GM06990 (cell line): ENCODE measurements at regions not wholly inside any gene's neighbourhood (a gene's known extent, or its start where the extent isn't known, plus 50 kb on each side); places are given as distances from the start of the nearest gene placed in this dataset.

Experiments used
- DNase-seq: peaks from one replicate; pipeline ENCODE4 v3.0.0-alpha.2; 2011; ENCODE audit not compliant: insufficient read length; ENCODE audit errors: extremely low read depth
- H3K27me3 ChIP-seq: replicated peaks from 2 replicates; pipeline ENCODE4 v1.6.0; 2011; ENCODE audit warnings: low read length; ENCODE audit not compliant: control insufficient read depth, insufficient read depth
- H3K36me3 ChIP-seq: 2 replicates; pipeline ENCODE4 v1.5.1; 2011; ENCODE audit warnings: low read length; ENCODE audit not compliant: control insufficient read depth, insufficient read depth
- H3K4me3 ChIP-seq: replicated peaks from 2 replicates; pipeline ENCODE4 v1.5.1; 2011; ENCODE audit warnings: low read depth, mild to moderate bottlenecking, control low read depth, low read length
- CTCF ChIP-seq: IDR thresholded peaks from 2 replicates; pipeline ENCODE4 v1.5.1; 2011; ENCODE audit warnings: low read length, control low read depth, mild to moderate bottlenecking, inconsistent platforms; ENCODE audit not compliant: insufficient read depth, poor library complexity, severe bottlenecking

GRCh38 chr5:125719681-125720347, 703.4 kb upstream of the GRAMD2B start:
- Histone ChIP-seq H3K27me3 (no peaks in the 10 kb centered on the region), H3K36me3 (no peaks in the 10 kb centered on the region), H3K4me3 (no peak overlapping the region)
- no peak for DNase-seq
- TF ChIP-seq CTCF, result no peak

GRCh38 chr5:125720348-125720685, 702.9 kb upstream of the GRAMD2B start:
- H3K4me3 ChIP-seq, result no peak overlapping the region
- no peaks in the 10 kb centered on the region for H3K27me3 ChIP-seq
- H3K36me3 ChIP-seq, result no peaks in the 10 kb centered on the region
- no peak for TF ChIP-seq CTCF
- no peak for DNase-seq

GRCh38 chr5:125720721-125721120, 702.5 kb upstream of the GRAMD2B start:
- no peak for TF ChIP-seq CTCF
- H3K4me3 ChIP-seq, result no peak overlapping the region
- DNase-seq, result no peak
- H3K27me3 ChIP-seq, result no peaks in the 10 kb centered on the region
- no peaks in the 10 kb centered on the region for H3K36me3 ChIP-seq

GRCh38 chr5:125722550-125722949, 700.7 kb upstream of the GRAMD2B start:
- no peak for TF ChIP-seq CTCF
- no peaks in the 10 kb centered on the region for H3K27me3 ChIP-seq
- H3K36me3 ChIP-seq, result no peaks in the 10 kb centered on the region
- no peak for DNase-seq
- no peak overlapping the region for H3K4me3 ChIP-seq

- TF ChIP-seq CTCF, result no peak
- Histone ChIP-seq H3K4me3 (no peak overlapping the region), H3K36me3 (no peaks in the 10 kb centered on the region), H3K27me3 (no peaks in the 10 kb centered on the region)
- DNase-seq, result no peak
Measured at GRCh38 chr5:125725691-125726090, 697.5 kb upstream of the GRAMD2B start.

- no peak for TF ChIP-seq CTCF
- no peaks in the 10 kb centered on the region for H3K36me3 ChIP-seq
- H3K27me3 ChIP-seq, result no peaks in the 10 kb centered on the region
- H3K4me3 ChIP-seq, result no peak overlapping the region
- DNase-seq, result no peak
Measured at GRCh38 chr5:125743939-125744338, 679.3 kb upstream of the GRAMD2B start.
